Neural cell (in vitro differentiated cells): ENCODE measurements at regions not wholly inside any gene's neighbourhood (a gene's known extent, or its start where the extent isn't known, plus 50 kb on each side); places are given as distances from the start of the nearest gene placed in this dataset.

ENCODE experiments used
- H2AFZ ChIP-seq: fragments of 200-600, 300-800 bp; sonication (generic), shearing (Covaris generic); 2 replicates; pipeline ENCODE4 v1.6.0; 2014; ENCODE audit warnings: low read depth, mild to moderate bottlenecking, antibody characterized with exemption, low read length, moderate library complexity
- H3F3A ChIP-seq: fragments of 200-600 bp; shearing (Covaris generic); 2 replicates; pipeline ENCODE4 v1.6.1; 2016; ENCODE audit warnings: mild to moderate bottlenecking, moderate library complexity, mixed read lengths, antibody characterized with exemption, low read length; ENCODE audit not compliant: insufficient read depth, poor library complexity, severe bottlenecking
- H3K27ac ChIP-seq: fragments of 200-600, 300-800 bp; sonication (generic), shearing (Covaris generic); 2 replicates; pipeline ENCODE4 v1.5.1; 2014; ENCODE audit warnings: mild to moderate bottlenecking, low read length, moderate library complexity
- H3K27me3 ChIP-seq: fragments of 300-800, 200-600 bp; sonication (generic), shearing (Covaris generic); 2 replicates; pipeline ENCODE4 v1.6.0; 2014; ENCODE audit warnings: mild to moderate bottlenecking, low read depth, low read length, moderate library complexity; ENCODE audit not compliant: insufficient read depth
- H3K36me3 ChIP-seq: fragments of 300-800, 200-600 bp; sonication (generic), shearing (Covaris generic); 2 replicates; pipeline ENCODE4 v1.5.1; 2014; ENCODE audit warnings: mild to moderate bottlenecking, antibody characterized with exemption, low read length, moderate library complexity; ENCODE audit not compliant: insufficient read depth
- H3K4me2 ChIP-seq: fragments of 300-800, 200-600 bp; sonication (generic), shearing (Covaris generic); 2 replicates; pipeline ENCODE4 v1.6.0; 2014; ENCODE audit warnings: mild to moderate bottlenecking, low read length
- H3K4me3 ChIP-seq: fragments of 300-800, 200-600 bp; sonication (generic), shearing (Covaris generic); 2 replicates; pipeline ENCODE4 v1.5.1; 2014; ENCODE audit warnings: mild to moderate bottlenecking, low read length, moderate library complexity
- H3K79me2 ChIP-seq: fragments of 200-600 bp; shearing (Covaris generic); replicated peaks from 2 replicates; pipeline ENCODE4 v1.6.0; 2014; ENCODE audit warnings: mild to moderate bottlenecking, low read length, moderate library complexity; ENCODE audit not compliant: insufficient read depth
- H3K9ac ChIP-seq: fragments of 300-800, 200-600 bp; sonication (generic), shearing (Covaris generic); 2 replicates; pipeline ENCODE4 v1.6.1; 2016; ENCODE audit warnings: mild to moderate bottlenecking, low read length, mixed read lengths
- H3K9me2 ChIP-seq: fragments of 200-600 bp; shearing (Covaris generic); 2 replicates; pipeline ENCODE4 v1.6.1; 2016; ENCODE audit warnings: mild to moderate bottlenecking, low read length, mixed read lengths; ENCODE audit not compliant: insufficient read depth
- H3K9me3 ChIP-seq: fragments of 200-600, 300-800 bp; sonication (generic), shearing (Covaris generic); 2 replicates; pipeline ENCODE4 v1.6.1; 2016; ENCODE audit warnings: mild to moderate bottlenecking, mixed run types, low read length, moderate library complexity, mixed read lengths
- H4K20me1 ChIP-seq: fragments of 200-600 bp; shearing (Covaris generic); 2 replicates; pipeline ENCODE4 v1.6.1; 2016; ENCODE audit warnings: mild to moderate bottlenecking, mixed run types; ENCODE audit not compliant: insufficient read depth
- CTCF ChIP-seq: fragments of 450-650 bp; IDR thresholded peaks from 2 replicates; pipeline ENCODE4 v1.5.1; 2014; ENCODE audit warnings: antibody characterized with exemption, mild to moderate bottlenecking, moderate library complexity; ENCODE audit not compliant: poor library complexity, severe bottlenecking
- EZH2 ChIP-seq: fragments of 200-600, 300-800 bp; shearing (Covaris generic), sonication (generic); IDR thresholded peaks from 2 replicates; pipeline ENCODE4 v1.6.1; 2014; ENCODE audit warnings: antibody characterized with exemption, low read length, borderline replicate concordance, mild to moderate bottlenecking; ENCODE audit not compliant: insufficient read depth, poor library complexity, severe bottlenecking
- MXI1 ChIP-seq: fragments of 450-650 bp; conservative IDR thresholded peaks from 2 replicates; pipeline ENCODE4 v1.6.1; 2014; ENCODE audit warnings: antibody characterized with exemption, mild to moderate bottlenecking; ENCODE audit not compliant: poor library complexity, severe bottlenecking
- POLR2AphosphoS5 ChIP-seq: IDR thresholded peaks from 2 replicates; pipeline ENCODE4 v1.6.1; 2012
- RAD21 ChIP-seq: fragments of 450-650 bp; conservative IDR thresholded peaks from 2 replicates; pipeline ENCODE4 v1.6.1; 2014; ENCODE audit warnings: antibody characterized with exemption, mild to moderate bottlenecking, moderate library complexity
- REST ChIP-seq: IDR thresholded peaks from 2 replicates; pipeline ENCODE4 v1.6.1; 2012; ENCODE audit warnings: borderline replicate concordance
- SMC3 ChIP-seq: fragments of 450-650 bp; conservative IDR thresholded peaks from 2 replicates; pipeline ENCODE4 v1.6.1; 2014; ENCODE audit warnings: antibody characterized with exemption, mild to moderate bottlenecking, moderate library complexity; ENCODE audit not compliant: poor library complexity
- TAF1 ChIP-seq: IDR thresholded peaks from 2 replicates; pipeline ENCODE4 v1.6.1; 2012; ENCODE audit warnings: low read depth

GRCh38 chr14:53861781-53862180 lies 94.8 kb downstream of the BMP4 start:
- Histone ChIP-seq H3K79me2 (no peaks in the 10 kb centered on the region), H3K4me3 (no peak overlapping the region), H3K9me3 (no peaks in the 10 kb centered on the region), H3K9me2 (no peaks in the 10 kb centered on the region), H2AFZ (no peak overlapping the region), H3K4me2 (no peak overlapping the region), H3K9ac (no peak overlapping the region), H3F3A (no peaks in the 10 kb centered on the region), H3K36me3 (no peaks in the 10 kb centered on the region), H3K27ac (no peak overlapping the region), H4K20me1 (no peaks in the 10 kb centered on the region), H3K27me3 (no peaks in the 10 kb centered on the region)
- no peak for TF ChIP-seq POLR2AphosphoS5
- TF ChIP-seq EZH2 = no peak
- TF ChIP-seq TAF1 = no peak

- H4K20me1 ChIP-seq = no peaks in the 10 kb centered on the region
These were observed 98.3 kb downstream of the BMP4 start for GRCh38 chr14:53858345-53858684.

More at GRCh38 chr14:53858345-53858684, 98.3 kb downstream of the BMP4 start:
- no peaks in the 10 kb centered on the region for H3F3A ChIP-seq
- no peaks in the 10 kb centered on the region for H3K36me3 ChIP-seq
- H2AFZ ChIP-seq = no peak overlapping the region
- H3K4me2 ChIP-seq = no peak overlapping the region
- TF ChIP-seq RAD21 (no peak), POLR2AphosphoS5 (no peak), CTCF (no peak), MXI1 (no peak), SMC3 (no peak), REST (no peak), TAF1 (no peak)
- no peaks in the 10 kb centered on the region for H3K27me3 ChIP-seq
- H3K9me3 ChIP-seq = no peaks in the 10 kb centered on the region
- H3K79me2 ChIP-seq = no peaks in the 10 kb centered on the region
- H3K4me3 ChIP-seq = no peak overlapping the region
- no peak overlapping the region for H3K9ac ChIP-seq
- H3K9me2 ChIP-seq = no peaks in the 10 kb centered on the region
- H3K27ac ChIP-seq = no peak overlapping the region
